Breast epithelium (tissue), 4 donors: ENCODE measurements at regions not wholly inside any gene's neighbourhood (a gene's known extent, or its start where the extent isn't known, plus 50 kb on each side); places are given as distances from the start of the nearest gene placed in this dataset.

Source experiments
- DNase-seq, 2 donors: peaks; one replicate each; pipeline ENCODE4 v3.0.0-alpha.2; 2019; ENCODE audit warnings: low spot score in 2 of 2
- H3K27ac ChIP-seq, 2 donors: fragments of 200-600 bp; sonication (generic) in 1 of 2; one replicate each; pipeline ENCODE4 v1.5.1; 2016 to 2019; ENCODE audit warnings: mild to moderate bottlenecking in 1 of 2
- H3K27me3 ChIP-seq, 2 donors: fragments of 200-600 bp; sonication (generic) in 1 of 2; one replicate each; pipeline versions ENCODE4 v1.5.1 to v1.6.0; 2017 to 2019; ENCODE audit warnings: control low read depth in 1 of 2, mild to moderate bottlenecking in 1 of 2
- H3K36me3 ChIP-seq: fragments of 200-600 bp; one replicate; pipeline ENCODE4 v1.5.1; 2019
- H3K4me1 ChIP-seq, 2 donors: fragments of 200-600 bp; sonication (generic); one replicate each; pipeline ENCODE4 v1.5.1; 2016 to 2019; ENCODE audit warnings: control low read depth in 1 of 2
- H3K4me3 ChIP-seq, 3 donors: fragments of 200-600 bp; sonication (generic); 1 replicate in 2 of 3; 2 replicates in 1 of 3; pipeline ENCODE4 v1.5.1; 2016 to 2019; ENCODE audit warnings: mild to moderate bottlenecking in 3 of 3, moderate library complexity in 2 of 3
- H3K9me3 ChIP-seq, 2 donors: fragments of 200-600 bp; sonication (generic) in 1 of 2; one replicate each; pipeline ENCODE4 v1.5.1; 2016 to 2019; ENCODE audit warnings: control low read depth in 1 of 2
- POLR2A ChIP-seq: fragments of 450-650 bp; IDR thresholded peaks from one replicate; pipeline ENCODE4 v1.6.1; 2016; ENCODE audit warnings: antibody characterized with exemption, mild to moderate bottlenecking, moderate library complexity
- POLR2AphosphoS5 ChIP-seq, 3 donors: sonication (generic); formaldehyde crosslinking; IDR thresholded peaks; one replicate each; pipeline ENCODE4 v1.6.1; 2017; ENCODE audit warnings: antibody characterized with exemption in 3 of 3
- intact Hi-C: fragments of 100-400 bp; cut with DNase I; formaldehyde crosslinking; loops from one replicate; pipeline ENCODE4 v1.15.1; 2023; ENCODE audit warnings: low total_unique reads
- TF ChIP-seq, protein P1 (sequence below), 3 donors: fragments of 450-650 bp; IDR thresholded peaks; one replicate each; pipeline ENCODE4 v1.5.1; 2016 to 2017; ENCODE audit warnings: antibody characterized with exemption in 3 of 3, mild to moderate bottlenecking in 3 of 3, moderate library complexity in 3 of 3

DNA sequence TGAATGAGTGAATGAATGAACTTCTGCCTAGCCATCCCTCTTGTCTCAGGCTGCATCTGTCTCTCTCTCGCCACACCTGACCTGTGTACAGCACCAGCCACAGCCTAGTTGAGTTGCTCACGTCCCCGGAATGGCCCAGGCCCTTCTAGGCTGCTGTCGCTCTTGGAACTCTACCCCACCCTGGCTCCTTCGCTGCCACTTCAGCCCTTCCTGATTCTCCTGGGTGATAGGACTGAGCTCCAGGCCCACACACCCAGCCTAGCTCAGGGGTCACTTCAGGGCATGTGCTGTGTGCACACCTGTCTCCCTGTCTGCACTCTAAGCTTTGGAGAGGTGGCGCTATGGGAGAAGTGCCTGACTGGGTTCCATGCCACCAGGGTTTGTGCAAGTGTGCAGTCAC is 236.6 kb downstream of the GLI2 start:
- TF ChIP-seq, protein P1, sequence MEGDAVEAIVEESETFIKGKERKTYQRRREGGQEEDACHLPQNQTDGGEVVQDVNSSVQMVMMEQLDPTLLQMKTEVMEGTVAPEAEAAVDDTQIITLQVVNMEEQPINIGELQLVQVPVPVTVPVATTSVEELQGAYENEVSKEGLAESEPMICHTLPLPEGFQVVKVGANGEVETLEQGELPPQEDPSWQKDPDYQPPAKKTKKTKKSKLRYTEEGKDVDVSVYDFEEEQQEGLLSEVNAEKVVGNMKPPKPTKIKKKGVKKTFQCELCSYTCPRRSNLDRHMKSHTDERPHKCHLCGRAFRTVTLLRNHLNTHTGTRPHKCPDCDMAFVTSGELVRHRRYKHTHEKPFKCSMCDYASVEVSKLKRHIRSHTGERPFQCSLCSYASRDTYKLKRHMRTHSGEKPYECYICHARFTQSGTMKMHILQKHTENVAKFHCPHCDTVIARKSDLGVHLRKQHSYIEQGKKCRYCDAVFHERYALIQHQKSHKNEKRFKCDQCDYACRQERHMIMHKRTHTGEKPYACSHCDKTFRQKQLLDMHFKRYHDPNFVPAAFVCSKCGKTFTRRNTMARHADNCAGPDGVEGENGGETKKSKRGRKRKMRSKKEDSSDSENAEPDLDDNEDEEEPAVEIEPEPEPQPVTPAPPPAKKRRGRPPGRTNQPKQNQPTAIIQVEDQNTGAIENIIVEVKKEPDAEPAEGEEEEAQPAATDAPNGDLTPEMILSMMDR (IDR thresholded peaks at IDR 0.05) = no peak
- TF ChIP-seq POLR2A = no peak
- no peak for TF ChIP-seq POLR2AphosphoS5 (IDR thresholded peaks at IDR 0.05)
- Histone ChIP-seq H3K27me3 (no peaks in the 10 kb centered on the region), H3K4me3 (no peak overlapping the region), H3K36me3 (no peaks in the 10 kb centered on the region), H3K27ac (no peak overlapping the region), H3K4me1 (no peaks in the 10 kb centered on the region), H3K9me3 (no peaks in the 10 kb centered on the region)
- intact Hi-C loops = no loop called here
- DNase-seq = no peak

DNA sequence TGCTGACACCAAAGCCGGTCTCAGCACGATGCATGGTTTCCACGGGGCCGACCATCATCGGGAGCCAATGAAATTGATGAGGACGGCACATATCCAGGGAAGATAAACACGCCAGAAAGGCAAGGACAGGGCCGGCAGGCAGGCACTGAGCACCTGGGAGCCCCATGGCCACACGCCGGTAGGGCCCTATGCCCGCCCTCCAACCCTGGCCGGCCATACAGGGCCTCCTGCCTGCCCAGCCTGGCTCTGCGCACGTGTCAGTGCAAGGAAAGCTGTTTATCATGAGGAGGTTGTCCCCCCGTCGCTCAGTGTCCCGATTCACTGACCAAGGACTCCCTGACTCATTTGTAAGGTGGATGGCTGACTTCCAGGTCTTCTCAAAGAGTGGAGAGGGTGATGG is 237.5 kb downstream of the GLI2 start:
- no peak for TF ChIP-seq POLR2A
- TF ChIP-seq, protein P1 (IDR thresholded peaks at IDR 0.05) = no peak
- no peak for TF ChIP-seq POLR2AphosphoS5 (IDR thresholded peaks at IDR 0.05)
- Histone ChIP-seq H3K27me3 (no peaks in the 10 kb centered on the region), H3K27ac (no peak overlapping the region), H3K9me3 (no peaks in the 10 kb centered on the region), H3K36me3 (no peaks in the 10 kb centered on the region), H3K4me3 (no peak overlapping the region), H3K4me1 (no peaks in the 10 kb centered on the region)
- no peak for DNase-seq
- intact Hi-C loops = no loop called here

DNA sequence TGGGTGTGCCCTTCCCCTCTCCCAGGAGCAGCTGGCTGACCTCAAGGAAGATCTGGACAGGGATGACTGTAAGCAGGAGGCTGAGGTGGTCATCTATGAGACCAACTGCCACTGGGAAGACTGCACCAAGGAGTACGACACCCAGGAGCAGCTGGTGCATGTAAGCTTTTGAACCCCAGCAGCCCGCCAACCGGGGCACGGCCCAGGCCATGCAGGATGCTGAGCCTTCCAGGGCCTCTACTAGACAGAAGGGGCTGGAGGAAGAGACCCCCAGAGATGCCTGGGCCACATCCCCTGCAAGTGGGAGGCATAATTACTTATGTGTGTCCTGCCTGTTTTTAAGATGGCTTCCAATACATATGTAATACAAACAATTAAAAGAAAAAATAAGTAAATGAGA is 239.3 kb downstream of the GLI2 start:
- no peak overlapping the region for H3K4me3 ChIP-seq
- H3K36me3 ChIP-seq = no peaks in the 10 kb centered on the region
- intact Hi-C loops = no loop called here
- DNase-seq = no peak
- TF ChIP-seq POLR2AphosphoS5 (IDR thresholded peaks at IDR 0.05) (no peak), POLR2A (no peak)
- TF ChIP-seq, protein P1 (IDR thresholded peaks at IDR 0.05) = no peak
- no peaks in the 10 kb centered on the region for H3K27me3 ChIP-seq
- no peak overlapping the region for H3K27ac ChIP-seq
- no peaks in the 10 kb centered on the region for H3K4me1 ChIP-seq
- H3K9me3 ChIP-seq = no peaks in the 10 kb centered on the region

DNA sequence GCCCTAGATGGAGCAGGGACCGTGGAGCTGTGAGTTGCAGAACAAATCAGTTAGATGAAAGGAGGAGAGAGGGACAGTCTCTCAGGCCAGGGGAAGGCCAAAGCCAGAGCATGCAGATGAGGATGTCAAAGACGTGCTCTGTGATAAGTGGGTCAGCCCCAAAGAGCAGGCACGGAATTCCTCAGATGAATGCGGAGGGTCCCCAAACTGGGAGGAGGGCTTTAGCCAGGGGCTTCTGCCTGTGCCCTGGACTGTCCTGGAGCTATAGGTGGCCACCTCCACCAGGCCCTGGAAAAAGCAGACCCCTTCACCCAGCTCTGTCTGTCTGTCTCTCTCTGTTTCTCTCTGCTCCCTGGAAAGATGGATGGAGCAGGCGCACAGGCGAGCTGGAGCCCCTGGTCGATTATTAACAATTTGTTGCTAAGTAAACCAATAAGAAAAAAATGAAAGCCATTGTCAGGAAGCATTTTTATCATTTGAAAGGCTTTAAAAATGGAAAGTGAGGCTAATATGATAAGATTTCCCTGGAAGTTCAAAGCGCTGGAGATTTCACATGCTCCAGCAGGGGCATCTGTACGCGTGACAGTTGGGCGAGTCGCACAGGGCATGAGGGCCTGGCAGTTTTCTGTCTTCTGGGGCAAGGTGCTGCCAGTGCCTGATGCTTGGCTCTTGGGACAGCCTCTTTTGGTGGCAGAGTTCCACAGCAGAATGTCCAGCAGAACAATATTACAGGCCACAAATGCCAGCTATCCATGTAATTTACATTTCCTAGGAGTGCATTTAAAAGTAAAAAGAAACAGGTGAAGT is 241.0 kb downstream of the GLI2 start:
- H3K9me3 ChIP-seq = no peaks in the 10 kb centered on the region
- H3K4me1 ChIP-seq = no peaks in the 10 kb centered on the region
- intact Hi-C loops = no loop called here
- H3K4me3 ChIP-seq = no peak overlapping the region
- H3K36me3 ChIP-seq = no peaks in the 10 kb centered on the region
- TF ChIP-seq POLR2A (no peak), POLR2AphosphoS5 (IDR thresholded peaks at IDR 0.05) (no peak)
- TF ChIP-seq, protein P1 (IDR thresholded peaks at IDR 0.05) = no peak
- H3K27me3 ChIP-seq = no peaks in the 10 kb centered on the region
- DNase-seq = no peak
- no peak overlapping the region for H3K27ac ChIP-seq

DNA sequence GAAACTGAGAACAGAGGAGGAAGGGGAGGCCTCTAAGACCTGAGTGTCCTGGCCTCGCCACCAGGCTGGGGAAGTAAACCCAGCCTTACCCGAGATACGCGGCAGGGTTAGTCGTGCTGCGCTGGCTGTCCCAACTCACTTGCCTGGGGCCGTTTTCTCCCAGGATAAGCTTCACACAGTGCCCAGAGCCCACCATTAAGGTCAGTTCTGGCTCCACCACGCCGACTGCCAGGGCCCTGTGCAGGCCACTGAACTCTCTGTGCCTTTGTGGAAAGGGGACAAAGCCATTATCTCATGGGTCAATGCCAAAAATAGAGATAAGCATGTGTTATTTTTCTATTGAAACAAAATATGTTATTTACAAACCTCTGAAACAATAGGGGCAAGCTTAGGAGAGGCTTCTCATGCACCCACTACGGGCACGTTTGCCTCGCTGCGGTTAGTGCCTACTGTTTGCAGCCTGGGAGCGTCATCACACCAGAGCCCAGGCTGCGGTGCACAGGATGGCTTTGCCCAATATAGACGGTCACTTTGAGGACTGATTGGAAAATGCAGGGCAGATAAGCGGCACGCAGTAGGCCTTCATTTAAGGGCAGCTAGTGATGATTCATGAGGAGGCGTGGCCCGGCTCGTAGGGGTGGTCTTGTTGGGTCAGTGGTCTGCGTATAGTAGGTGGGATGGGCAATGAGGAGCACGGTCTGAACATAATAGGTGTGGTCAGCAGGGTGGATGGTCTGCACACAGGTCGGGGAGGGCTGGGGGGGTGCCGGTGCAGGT is 242.1 kb downstream of the GLI2 start:
- no peak for DNase-seq
- Histone ChIP-seq H3K36me3 (no peaks in the 10 kb centered on the region), H3K4me3 (no peak overlapping the region), H3K27ac (no peak overlapping the region), H3K9me3 (no peaks in the 10 kb centered on the region), H3K4me1 (no peaks in the 10 kb centered on the region), H3K27me3 (no peaks in the 10 kb centered on the region)
- intact Hi-C loops = no loop called here
- no peak for TF ChIP-seq POLR2AphosphoS5 (IDR thresholded peaks at IDR 0.05)
- TF ChIP-seq, protein P1 (IDR thresholded peaks at IDR 0.05) = no peak
